OCI-LY1 (cell line): ENCODE measurements at regions not wholly inside any gene's neighbourhood (a gene's known extent, or its start where the extent isn't known, plus 50 kb on each side); places are given as distances from the start of the nearest gene placed in this dataset.

Experiments used
- H2AFZ ChIP-seq: fragments of 200-600 bp; sonication (generic), shearing (Covaris generic); 2 replicates; pipeline ENCODE4 v1.6.0; 2014; ENCODE audit warnings: antibody characterized with exemption, mild to moderate bottlenecking, low read length
- H3F3A ChIP-seq: fragments of 200-600 bp; sonication (generic), shearing (Covaris generic); 2 replicates; pipeline ENCODE4 v1.6.0; 2014; ENCODE audit warnings: mild to moderate bottlenecking, antibody characterized with exemption, low read length, moderate library complexity; ENCODE audit not compliant: insufficient read depth
- H3K27ac ChIP-seq: fragments of 200-600 bp; sonication (generic); 2 replicates; pipeline ENCODE4 v1.5.1; 2014; ENCODE audit warnings: low read length, mixed run types, mild to moderate bottlenecking, low read depth; ENCODE audit not compliant: poor library complexity, severe bottlenecking
- H3K27me3 ChIP-seq: fragments of 200-600 bp; sonication (generic); 2 replicates; pipeline ENCODE4 v1.6.0; 2014; ENCODE audit warnings: antibody characterized with exemption, mild to moderate bottlenecking, low read length, moderate library complexity; ENCODE audit not compliant: insufficient read depth
- H3K36me3 ChIP-seq: fragments of 200-600 bp; sonication (generic); 2 replicates; pipeline ENCODE4 v1.6.1; 2014; ENCODE audit warnings: mild to moderate bottlenecking, antibody characterized with exemption, low read length, moderate library complexity, mixed read lengths; ENCODE audit not compliant: insufficient read depth
- H3K4me1 ChIP-seq: fragments of 200-600 bp; sonication (generic); 2 replicates; pipeline ENCODE4 v1.5.1; 2014; ENCODE audit warnings: mild to moderate bottlenecking, low read length, moderate library complexity; ENCODE audit not compliant: insufficient read depth, severe bottlenecking
- H3K4me2 ChIP-seq: fragments of 200-600 bp; sonication (generic), shearing (Covaris generic); 2 replicates; pipeline ENCODE4 v1.6.1; 2014; ENCODE audit warnings: low read length
- H3K4me3 ChIP-seq: fragments of 200-600 bp; sonication (generic); 2 replicates; pipeline ENCODE4 v1.5.1; 2014; ENCODE audit warnings: low read length, low read depth, mild to moderate bottlenecking, mixed read lengths; ENCODE audit not compliant: poor library complexity, severe bottlenecking
- H3K79me2 ChIP-seq: fragments of 200-600 bp; shearing (Covaris generic); 2 replicates; pipeline ENCODE4 v1.6.1; 2016; ENCODE audit warnings: mixed run types, low read length, mixed read lengths; ENCODE audit not compliant: insufficient read depth
- H3K9ac ChIP-seq: fragments of 200-600 bp; sonication (generic), shearing (Covaris generic); 2 replicates; pipeline ENCODE4 v1.6.1; 2014; ENCODE audit warnings: mild to moderate bottlenecking, low read length, mixed read lengths
- H3K9me2 ChIP-seq: fragments of 200-600 bp; sonication (generic), shearing (Covaris generic); 2 replicates; pipeline ENCODE4 v1.6.1; 2014; ENCODE audit warnings: low read depth, mild to moderate bottlenecking, low read length, mixed read lengths
- H3K9me3 ChIP-seq: fragments of 200-600 bp; shearing (Covaris generic); 2 replicates; pipeline ENCODE4 v1.6.1; 2014; ENCODE audit warnings: low read length, mixed read lengths
- H4K20me1 ChIP-seq: fragments of 200-600 bp; sonication (generic), shearing (Covaris generic); 2 replicates; pipeline ENCODE4 v1.6.0; 2016; ENCODE audit warnings: mild to moderate bottlenecking, low read length; ENCODE audit not compliant: insufficient read depth
- CTCF ChIP-seq: fragments of 200-600 bp; sonication (generic), shearing (Covaris generic); IDR thresholded peaks from 2 replicates; pipeline ENCODE4 v1.5.1; 2017; ENCODE audit warnings: mild to moderate bottlenecking, antibody characterized with exemption, low read length, moderate library complexity, mixed read lengths
- EZH2 ChIP-seq: fragments of 200-600 bp; sonication (generic), shearing (Covaris generic); IDR thresholded peaks from 2 replicates; pipeline ENCODE4 v1.8.0; 2017; ENCODE audit warnings: borderline replicate concordance, mixed run types, mild to moderate bottlenecking, antibody characterized with exemption, low read length, moderate library complexity, mixed read lengths

- no peaks in the 10 kb centered on the region for H3K9me3 ChIP-seq
- no peaks in the 10 kb centered on the region for H3K27me3 ChIP-seq
- no peak overlapping the region for H3K4me2 ChIP-seq
- TF ChIP-seq CTCF: no peak
- no peak for TF ChIP-seq EZH2
- no peaks in the 10 kb centered on the region for H3K36me3 ChIP-seq
- no peaks in the 10 kb centered on the region for H3F3A ChIP-seq
- no peaks in the 10 kb centered on the region for H4K20me1 ChIP-seq
- H3K79me2 ChIP-seq: no peaks in the 10 kb centered on the region
- no peaks in the 10 kb centered on the region for H3K4me1 ChIP-seq
- H3K9me2 ChIP-seq: no peaks in the 10 kb centered on the region
- no peak overlapping the region for H3K27ac ChIP-seq
- no peak overlapping the region for H3K9ac ChIP-seq
- no peak overlapping the region for H3K4me3 ChIP-seq
- H2AFZ ChIP-seq: no peak overlapping the region
Measured at GRCh38 chr4:56158483-56158882, 209.7 kb downstream of the CEP135 start.

DNA sequence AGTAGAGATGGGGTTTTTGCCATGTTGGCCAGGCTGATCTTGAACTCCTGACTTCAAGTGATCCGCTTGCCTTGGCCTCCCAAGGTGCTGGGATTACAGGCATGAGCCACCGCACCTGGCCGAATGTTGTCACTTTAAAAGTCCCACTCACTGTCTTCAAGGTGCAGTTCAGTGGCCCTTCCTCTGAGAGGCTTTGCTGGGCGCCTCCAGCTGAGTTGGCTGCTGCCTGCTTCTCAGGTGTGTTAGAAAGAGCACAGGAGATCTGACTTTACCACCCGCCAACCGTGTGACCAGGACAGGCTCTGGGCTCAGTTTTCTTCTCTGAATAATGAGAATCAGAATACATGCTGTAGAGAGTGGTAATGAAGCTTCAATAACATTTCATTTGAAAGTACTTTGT is 207.4 kb downstream of the CEP135 start:
- Histone ChIP-seq H3K79me2 (no peaks in the 10 kb centered on the region), H3K4me1 (no peaks in the 10 kb centered on the region), H3K9me2 (no peaks in the 10 kb centered on the region), H3K9me3 (no peaks in the 10 kb centered on the region), H3K27me3 (no peaks in the 10 kb centered on the region), H3K36me3 (no peaks in the 10 kb centered on the region), H2AFZ (no peak overlapping the region), H3K4me2 (no peak overlapping the region), H3K4me3 (no peak overlapping the region), H3F3A (no peaks in the 10 kb centered on the region), H3K9ac (no peak overlapping the region), H4K20me1 (no peaks in the 10 kb centered on the region), H3K27ac (no peak overlapping the region)
- no peak for TF ChIP-seq CTCF
- no peak for TF ChIP-seq EZH2

- TF ChIP-seq CTCF (no peak), EZH2 (no peak)
- Histone ChIP-seq H3K9me3 (no peaks in the 10 kb centered on the region), H3K9ac (no peak overlapping the region)
Measured at GRCh38 chr4:56155432-56155831, 206.7 kb downstream of the CEP135 start.

More at GRCh38 chr4:56155432-56155831, 206.7 kb downstream of the CEP135 start:
- H3K4me1 ChIP-seq: no peaks in the 10 kb centered on the region
- H3K27ac ChIP-seq: no peak overlapping the region
- H2AFZ ChIP-seq: no peak overlapping the region
- no peaks in the 10 kb centered on the region for H3K27me3 ChIP-seq
- H4K20me1 ChIP-seq: no peaks in the 10 kb centered on the region
- H3F3A ChIP-seq: no peaks in the 10 kb centered on the region
- H3K36me3 ChIP-seq: no peaks in the 10 kb centered on the region
- no peaks in the 10 kb centered on the region for H3K9me2 ChIP-seq
- H3K4me3 ChIP-seq: no peak overlapping the region
- no peak overlapping the region for H3K4me2 ChIP-seq
- H3K79me2 ChIP-seq: no peaks in the 10 kb centered on the region
